IPS-NIHi7 (cell line): ENCODE measurements at regions not wholly inside any gene's neighbourhood (a gene's known extent, or its start where the extent isn't known, plus 50 kb on each side); places are given as distances from the start of the nearest gene placed in this dataset.

Source experiments
- DNase-seq: peaks from one replicate; pipeline ENCODE4 v3.0.0; 2012; ENCODE audit warnings: mixed read lengths; ENCODE audit errors: extremely low spot score

DNA sequence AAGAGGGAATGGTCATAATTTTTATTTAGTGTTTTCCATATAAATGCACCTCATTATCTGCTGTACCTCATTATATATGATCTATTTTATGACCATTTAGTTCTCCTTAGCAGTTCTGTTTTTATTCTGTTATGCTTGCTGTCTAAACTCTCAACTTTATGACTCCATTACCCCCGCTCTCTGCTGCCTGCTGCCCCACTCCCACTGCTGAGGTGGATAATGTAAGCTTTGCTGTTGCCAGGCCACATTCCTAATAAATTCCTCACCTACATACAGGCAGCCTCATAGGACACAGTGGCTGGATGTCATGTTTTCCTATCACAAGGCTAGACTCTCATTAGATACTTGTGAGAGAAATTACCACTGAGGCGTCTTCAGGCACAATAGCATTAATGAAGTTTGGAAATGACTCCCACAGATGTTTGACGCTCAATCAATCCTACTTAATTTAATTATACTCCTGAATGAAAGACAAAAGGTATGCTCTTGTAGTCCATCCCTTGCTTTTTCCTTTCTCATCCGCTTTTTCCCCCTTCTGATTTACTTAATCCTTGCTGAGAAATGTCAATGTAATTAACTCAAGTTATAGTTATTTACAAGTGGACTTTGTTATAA is 497.5 kb upstream of the IGFBP7 start:
- no peak for DNase-seq

DNA sequence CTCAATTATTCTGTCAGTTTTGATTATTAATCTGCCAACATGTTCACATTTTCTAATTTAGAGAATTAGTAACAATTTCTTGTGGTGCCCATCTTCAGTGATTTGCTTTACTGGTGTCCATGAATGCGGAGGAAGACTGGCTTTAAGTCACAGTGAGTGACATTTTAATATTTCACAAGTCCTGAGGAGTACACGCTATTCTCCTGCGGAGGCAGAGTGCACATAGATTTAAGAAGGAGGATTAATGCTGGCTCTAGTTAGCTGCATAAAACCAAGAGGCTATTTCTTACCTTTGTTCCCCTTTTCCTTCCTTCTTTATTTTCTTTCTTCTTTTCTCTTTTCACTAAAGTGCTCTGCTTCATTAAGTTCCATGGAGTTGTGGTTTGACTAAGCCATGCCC is 495.2 kb upstream of the IGFBP7 start:
- DNase-seq = no peak

DNA sequence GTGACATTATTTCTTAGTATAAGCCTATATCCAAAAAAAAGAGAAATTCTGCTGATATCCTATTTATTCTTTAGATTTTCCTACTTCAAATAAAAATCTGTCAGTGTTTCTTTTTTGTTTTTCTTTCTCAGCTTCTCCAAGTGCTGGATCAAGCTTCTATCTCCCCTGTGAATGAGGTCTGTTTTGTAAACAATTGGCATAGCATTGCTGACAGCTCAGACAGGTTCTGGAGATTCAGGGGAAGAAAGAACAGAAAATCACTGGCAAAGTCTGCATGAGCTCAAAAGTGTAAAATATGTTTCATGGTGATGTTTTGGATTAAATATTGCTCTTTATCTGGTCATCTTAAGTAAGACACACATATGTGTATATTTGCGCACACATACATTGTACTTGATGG is 492.0 kb upstream of the IGFBP7 start:
- no peak for DNase-seq

DNA sequence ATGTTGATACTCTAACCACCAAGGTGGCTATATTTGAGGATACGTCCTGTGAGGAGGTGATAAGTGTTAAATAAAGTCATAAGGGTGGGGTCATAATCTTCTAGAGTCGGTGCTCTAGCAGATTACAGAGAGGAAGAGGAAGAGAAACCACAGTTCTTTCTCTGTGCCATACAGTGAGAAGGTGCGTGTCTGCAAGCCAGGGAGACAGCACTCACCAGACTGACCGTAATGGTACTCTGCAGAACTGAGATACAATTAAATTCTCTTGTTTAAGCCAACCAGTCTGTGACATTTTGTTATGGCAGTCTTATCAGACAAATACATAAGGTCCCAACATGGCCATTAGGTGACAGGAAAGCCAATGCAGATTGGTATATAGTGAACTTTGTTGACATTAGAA is 480.9 kb upstream of the IGFBP7 start:
- no peak for DNase-seq

DNA sequence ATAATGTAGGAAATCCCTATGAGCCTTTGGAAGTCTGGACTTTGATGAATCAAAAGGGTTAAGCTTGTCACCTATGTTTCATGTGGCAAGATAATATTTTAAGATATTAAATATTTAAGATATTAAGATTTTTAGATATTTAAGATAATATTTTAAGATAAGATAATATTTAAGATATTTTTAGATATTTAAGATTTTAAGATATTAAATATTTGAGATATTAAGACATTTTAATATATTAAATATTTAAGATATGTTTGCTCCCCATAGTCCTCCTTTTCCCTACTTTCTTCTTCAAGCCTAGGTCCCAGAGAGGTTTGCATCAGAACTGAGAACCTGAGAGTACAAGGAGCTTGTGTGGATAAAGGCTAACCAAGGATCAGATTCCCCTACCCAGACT is 478.4 kb upstream of the IGFBP7 start:
- no peak for DNase-seq

GRCh38 chr4:57580710-57581599 is 470.8 kb upstream of the IGFBP7 start:
- DNase-seq = no peak

GRCh38 chr4:57575426-57575825 is 465.2 kb upstream of the IGFBP7 start:
- DNase-seq = no peak

DNA sequence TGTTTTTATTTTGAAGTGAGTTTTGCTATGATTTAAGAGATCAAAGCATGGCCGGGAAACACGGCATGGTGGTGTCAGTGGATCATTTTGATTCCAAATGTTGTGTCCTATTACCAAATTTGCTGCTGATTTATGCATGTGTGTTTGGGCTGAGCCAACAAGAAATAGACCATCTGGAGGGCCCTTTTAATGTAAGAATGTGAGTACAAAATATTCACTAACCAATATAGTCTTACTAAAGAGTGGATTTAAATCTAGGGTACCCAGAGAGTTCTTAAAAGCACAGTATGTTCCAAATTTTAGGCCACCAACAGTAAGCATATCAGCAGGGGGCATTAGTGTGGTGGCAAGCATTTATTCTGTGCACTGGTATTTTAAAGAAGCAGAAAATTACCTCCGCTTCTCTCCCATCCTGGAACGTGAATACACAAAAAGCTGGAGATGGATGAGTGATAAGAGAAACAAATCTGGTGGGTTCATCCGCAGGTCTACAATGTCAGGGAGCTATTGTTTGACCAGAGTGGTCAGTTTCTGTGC is 444.4 kb upstream of the IGFBP7 start:
- no peak for DNase-seq

- DNase-seq = no peak
Observed at GRCh38 chr4:57553728-57554127, 443.5 kb upstream of the IGFBP7 start.

DNA sequence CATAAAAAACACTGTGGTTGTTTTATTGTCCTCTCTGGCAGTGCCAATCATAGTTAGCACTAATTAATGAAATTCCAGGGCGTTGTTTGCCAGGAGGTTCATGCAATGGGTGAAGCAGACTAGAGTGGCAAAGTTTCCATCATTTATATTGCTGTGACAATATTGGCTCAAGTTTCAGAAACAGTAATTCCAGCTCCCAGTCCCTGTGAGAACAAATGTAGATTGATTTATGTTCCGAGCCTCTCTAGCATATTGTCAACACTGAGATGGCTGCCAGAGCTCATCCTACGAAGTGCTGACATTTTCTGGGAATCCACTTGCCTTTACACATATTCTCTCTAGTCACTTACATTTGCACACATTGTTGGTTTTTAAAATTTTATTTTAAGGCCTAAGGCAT is 440.0 kb upstream of the IGFBP7 start:
- DNase-seq = no peak

DNA sequence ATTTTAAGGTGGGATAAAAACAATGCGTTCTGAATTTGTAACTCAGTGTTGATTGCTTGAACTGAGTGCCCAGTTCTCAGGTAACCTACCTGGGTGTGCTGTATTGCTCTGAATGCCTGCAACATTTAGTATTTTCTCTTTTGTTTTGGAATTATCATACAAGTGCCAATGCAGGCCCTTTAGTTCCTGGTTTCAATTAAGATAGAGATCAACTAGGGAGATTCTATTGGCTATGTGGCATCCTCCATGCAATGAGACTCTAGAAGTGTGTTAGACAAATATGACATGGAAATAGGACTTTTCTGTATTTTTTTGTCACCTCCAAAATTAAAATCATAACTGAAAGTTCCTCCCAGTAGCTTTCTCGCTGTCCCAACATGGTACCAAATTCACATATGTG is 438.7 kb upstream of the IGFBP7 start:
- DNase-seq = no peak

- peak; percentile 22 for DNase-seq
Observed at GRCh38 chr4:57544811-57545654, 434.8 kb upstream of the IGFBP7 start.

- DNase-seq = no peak
Observed at GRCh38 chr4:57504797-57505530, 394.8 kb upstream of the IGFBP7 start.

- DNase-seq = no peak
Observed at GRCh38 chr4:57504139-57504538, 394.0 kb upstream of the IGFBP7 start.

DNA sequence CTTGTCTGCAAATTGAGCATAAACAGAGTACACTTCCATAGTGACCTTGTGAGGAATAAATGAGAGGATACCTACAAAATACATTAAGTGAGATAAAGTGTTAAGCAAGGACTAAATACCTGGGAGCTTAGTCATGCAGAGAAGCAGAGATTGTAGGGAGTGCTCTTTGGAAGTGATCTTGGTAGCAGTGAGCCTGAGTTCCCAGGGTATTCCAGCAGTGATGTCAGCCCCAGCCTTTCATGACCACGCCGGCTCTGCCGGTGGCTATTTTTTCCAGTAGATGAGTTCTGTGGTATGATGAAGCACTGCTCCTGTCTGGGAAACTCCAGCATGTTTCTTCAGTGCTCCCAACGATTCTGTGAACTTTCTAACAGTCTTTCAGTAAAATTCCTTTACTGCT is 391.5 kb upstream of the IGFBP7 start:
- DNase-seq = peak; percentile 32

GRCh38 chr4:57499786-57500185 is 389.6 kb upstream of the IGFBP7 start:
- DNase-seq = peak; percentile 56

DNA sequence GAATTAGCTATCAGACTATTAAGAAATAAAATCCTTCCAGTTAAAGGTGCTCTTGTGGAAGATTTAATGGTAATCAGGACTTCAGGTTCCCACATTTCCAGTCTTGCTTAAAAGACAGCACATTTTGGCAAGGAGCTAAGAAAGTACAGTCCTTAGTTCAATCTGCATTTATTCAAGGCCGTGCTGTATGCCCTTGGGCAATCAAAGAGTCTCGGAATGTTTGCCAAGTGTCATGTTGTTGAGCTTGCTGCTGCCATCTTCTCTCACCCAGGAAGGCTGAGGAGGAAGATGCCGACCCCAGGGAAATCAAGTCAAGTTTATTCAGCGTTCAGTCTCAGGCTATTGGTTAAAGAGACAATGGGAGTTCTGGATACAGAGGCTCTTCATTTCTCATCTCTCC is 388.1 kb upstream of the IGFBP7 start:
- no peak for DNase-seq

DNA sequence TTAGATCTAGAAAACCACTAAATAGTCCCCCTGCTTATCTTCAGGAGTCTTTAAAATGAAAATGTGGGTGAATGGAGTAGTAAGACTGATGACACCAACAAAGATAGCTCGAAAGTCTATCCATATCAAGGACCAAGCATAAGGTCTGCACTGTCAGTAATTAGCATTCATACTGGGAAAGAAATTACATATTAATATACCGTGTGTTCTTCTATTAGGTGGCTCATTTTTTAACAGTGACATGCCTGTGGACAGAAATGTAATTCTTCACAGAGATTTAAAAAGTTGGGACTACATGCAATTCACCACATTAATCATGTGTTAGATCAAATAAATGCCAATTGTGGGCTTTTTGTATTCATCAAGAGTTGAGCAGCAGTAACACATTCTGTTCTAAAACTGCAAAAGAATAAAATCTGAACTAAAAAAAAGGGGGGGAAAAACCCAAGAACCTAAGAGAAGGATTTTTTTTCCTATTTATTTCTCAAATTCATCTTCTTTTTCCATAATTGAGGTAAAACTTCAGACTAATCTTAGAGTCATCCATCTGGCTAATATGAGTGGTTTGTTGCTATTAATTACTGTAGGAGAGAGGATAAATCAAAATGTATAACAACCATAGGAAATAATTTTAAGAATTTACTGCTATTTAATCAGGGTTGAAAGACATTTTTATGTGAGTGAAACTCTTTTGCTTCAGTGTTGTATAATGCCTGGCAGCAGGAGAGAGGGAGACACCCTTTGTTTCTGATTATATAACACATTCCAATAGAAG is 386.7 kb upstream of the IGFBP7 start:
- no peak for DNase-seq

GRCh38 chr4:57494821-57495220 is 384.6 kb upstream of the IGFBP7 start:
- DNase-seq = no peak

GRCh38 chr4:57492251-57492878 is 382.2 kb upstream of the IGFBP7 start:
- no peak for DNase-seq
